DMS 273 treated with DMSO at 0.1 percent for 48 hours (cell line): ENCODE measurements at regions not wholly inside any gene's neighbourhood (a gene's known extent, or its start where the extent isn't known, plus 50 kb on each side); places are given as distances from the start of the nearest gene placed in this dataset.

ENCODE experiments used
- DNase-seq: peaks from one replicate; lab custom pipeline; 2025; lab: John Stamatoyannopoulos, UW

DNA sequence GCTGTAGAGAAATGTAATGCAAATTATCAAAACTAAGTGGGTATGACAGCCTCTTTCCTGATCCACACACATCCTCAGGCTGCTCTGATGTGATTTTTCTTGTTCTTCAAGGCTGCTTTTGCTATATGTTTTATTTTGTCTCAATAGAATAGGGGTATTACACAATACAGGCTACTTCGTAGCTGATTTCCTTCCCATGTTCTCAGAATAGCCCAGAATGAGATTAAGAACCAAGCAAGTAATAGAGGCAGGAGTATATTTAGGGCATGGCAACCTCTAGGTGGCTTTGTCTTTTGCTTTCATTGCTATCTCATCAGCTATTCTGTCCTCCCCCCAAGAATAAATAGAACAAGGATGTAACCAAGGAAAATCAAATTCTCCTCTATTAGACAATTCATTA is 241.8 kb downstream of the ALDH8A1 start:
- no peak for DNase-seq

- no peak for DNase-seq
Measured at GRCh38 chr6:134707342-134708031, 242.4 kb downstream of the ALDH8A1 start.

- DNase-seq, result no peak
Measured at GRCh38 chr6:134706806-134707205, 243.1 kb downstream of the ALDH8A1 start.

- no peak for DNase-seq
Measured at GRCh38 chr6:134706153-134706552, 243.7 kb downstream of the ALDH8A1 start.

DNA sequence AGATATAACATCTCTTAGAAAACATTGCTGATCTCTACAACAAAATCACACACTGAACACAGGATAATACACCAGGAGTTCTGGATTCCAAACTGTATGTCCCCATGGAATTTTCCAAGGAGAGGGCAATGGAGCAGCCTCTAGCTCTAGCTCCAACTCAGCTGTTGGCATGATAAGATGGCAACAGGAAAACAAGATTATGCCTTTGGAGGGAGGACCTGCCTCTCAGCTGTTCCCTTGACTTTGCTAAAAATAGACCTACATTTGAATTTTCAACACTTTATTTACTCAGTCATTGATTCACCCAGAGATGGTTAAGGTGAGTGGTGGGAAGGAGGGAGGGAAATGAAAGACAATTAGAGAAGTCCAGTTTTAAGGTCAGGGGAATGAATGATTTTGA is 246.7 kb downstream of the ALDH8A1 start:
- no peak for DNase-seq

GRCh38 chr6:134702279-134702678 is 247.6 kb downstream of the ALDH8A1 start:
- DNase-seq, result no peak

DNA sequence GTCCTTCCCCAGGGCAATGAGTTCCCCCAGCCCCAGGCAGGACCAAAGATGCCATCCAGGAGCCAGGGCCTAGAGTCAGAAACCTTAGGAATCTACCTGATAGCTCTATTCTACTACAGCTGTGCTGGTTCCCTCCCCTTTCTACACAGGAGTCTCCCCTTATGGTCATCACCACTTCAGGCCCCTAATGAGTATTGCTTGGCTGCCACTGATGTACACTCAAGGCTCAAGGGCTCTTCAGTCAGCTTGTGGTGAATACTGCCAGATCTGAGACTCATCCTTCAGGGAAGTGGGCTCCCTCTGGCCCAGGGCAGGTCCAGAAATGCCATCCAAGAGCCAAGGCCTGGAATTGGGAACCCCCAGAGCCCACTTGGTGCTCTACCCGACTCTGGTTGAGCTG is 248.6 kb downstream of the ALDH8A1 start:
- no peak for DNase-seq

GRCh38 chr6:134698228-134698627 is 251.7 kb downstream of the ALDH8A1 start:
- DNase-seq, result no peak

DNA sequence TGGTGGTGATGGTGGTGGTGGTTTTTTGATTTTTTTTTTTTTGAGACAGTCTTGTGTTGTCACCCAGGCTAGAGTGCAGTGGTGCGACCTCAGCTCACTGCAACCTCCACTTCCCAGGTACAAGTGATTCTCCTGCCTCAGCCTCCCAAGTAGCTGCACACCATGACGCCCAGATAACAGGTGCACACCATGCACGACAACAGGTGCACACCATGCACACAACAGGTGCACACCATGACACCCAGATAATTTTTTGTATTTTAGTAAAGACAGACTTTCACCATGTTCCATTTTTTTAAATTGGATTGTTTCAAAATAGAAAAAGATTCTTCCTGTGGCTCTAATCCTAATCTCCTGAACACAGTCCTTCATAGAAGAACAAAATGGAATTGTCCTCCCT is 257.9 kb downstream of the ALDH8A1 start:
- DNase-seq, result no peak

- DNase-seq, result no peak
Measured at GRCh38 chr6:134691180-134691579, 258.7 kb downstream of the ALDH8A1 start.

GRCh38 chr6:134690048-134690447 is 259.9 kb downstream of the ALDH8A1 start:
- DNase-seq, result no peak

DNA sequence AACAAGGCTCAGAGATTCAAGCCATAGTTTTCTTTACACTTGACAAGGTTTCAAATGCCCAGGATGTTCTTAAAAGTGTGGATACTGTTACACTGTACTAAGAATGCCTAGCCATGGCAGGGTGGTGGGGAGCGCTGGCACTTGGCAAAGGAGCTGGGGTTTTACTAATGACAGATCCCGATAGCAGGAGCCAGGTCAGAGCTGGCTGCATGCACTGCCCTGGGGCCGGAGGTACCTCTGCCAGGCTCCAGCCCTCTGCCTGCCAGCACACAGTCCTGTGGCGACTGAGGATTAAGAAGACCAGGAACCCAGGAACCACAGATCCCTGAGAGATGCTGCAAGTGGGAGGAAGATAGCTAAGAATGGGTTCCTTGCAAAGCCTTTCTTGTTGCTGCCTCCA is 260.3 kb downstream of the ALDH8A1 start:
- DNase-seq, result no peak

DNA sequence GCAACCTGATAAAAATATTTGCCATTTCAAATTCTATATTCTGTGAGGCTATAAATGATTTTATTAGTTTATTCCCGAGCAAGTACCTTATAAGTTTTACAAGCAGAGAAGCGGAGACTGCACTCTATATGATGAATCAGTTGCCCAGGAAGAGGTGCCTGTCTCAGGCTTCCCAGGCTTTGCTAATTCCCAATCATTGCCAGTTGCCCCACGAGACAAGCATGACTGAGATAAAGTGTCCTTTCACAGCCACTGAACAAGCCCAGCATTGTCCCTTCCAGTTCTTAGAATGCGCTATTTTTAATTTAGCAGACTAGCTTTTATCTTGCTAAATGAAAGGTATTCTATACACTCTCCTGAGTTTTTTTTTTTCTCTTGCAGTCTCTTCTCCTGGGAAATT is 260.7 kb downstream of the ALDH8A1 start:
- no peak for DNase-seq

DNA sequence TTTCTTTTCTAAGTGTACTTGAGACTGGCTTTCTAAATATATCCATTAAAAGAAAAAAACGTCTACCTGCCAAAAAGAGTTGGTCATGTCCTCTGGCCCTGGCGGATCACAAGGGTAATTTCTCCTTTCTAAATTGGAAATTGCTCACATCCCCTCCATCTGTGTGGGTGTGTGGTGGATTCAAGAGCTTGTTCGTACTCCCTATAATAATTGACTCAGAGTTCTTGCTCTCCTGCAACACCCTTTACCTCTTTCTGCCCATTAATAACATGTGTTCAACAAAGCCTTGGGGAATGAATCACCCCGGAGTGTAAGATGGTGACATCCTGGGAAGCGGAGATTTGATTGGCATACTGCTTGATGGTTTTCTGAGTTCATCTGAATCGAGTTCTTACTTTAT is 263.8 kb downstream of the ALDH8A1 start:
- DNase-seq, result no peak

- no peak for DNase-seq
Measured at GRCh38 chr6:134684423-134684795, 265.5 kb downstream of the ALDH8A1 start.

- no peak for DNase-seq
Measured at GRCh38 chr6:134683783-134684422, 266.0 kb downstream of the ALDH8A1 start.

DNA sequence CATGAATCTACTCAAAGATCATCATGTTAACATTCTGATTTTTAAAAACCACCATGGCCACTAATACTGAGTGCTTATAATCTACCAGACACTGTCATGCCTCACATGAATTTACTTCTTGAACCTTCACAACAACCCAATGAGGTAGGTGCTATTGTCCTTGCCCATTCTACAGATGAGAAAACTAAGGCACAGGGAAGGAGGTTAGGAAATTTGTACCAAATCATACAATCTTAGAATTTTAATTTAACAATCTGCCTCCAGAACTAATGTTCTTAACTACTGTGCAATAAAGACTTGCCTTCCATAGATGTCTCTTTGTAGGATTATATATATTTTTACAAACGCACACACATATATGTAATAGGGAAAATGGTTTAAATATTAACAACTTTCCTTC is 269.5 kb downstream of the ALDH8A1 start:
- DNase-seq, result no peak

DNA sequence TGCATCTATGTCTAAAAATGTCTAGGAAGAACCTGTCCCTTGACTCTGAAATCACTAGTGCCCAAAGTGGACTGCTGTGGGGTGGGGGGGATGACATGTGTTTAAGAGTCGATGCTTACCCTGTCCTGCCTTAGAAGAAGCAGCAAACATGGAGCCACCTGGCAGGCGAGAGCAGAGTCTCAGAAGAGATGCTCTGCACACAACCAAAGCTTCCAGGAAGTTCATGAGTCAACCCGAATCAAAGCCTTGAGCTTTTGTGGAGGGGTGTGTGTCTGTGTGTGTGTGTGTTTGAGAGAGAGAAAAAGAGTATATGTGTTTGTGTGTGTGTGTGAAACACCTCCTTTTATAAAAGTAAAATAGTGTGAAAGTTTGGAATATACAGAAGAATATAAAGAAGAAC is 269.9 kb downstream of the ALDH8A1 start:
- DNase-seq, result no peak

GRCh38 chr6:134678436-134678889 is 271.4 kb downstream of the ALDH8A1 start:
- no peak for DNase-seq

- DNase-seq, result no peak
Measured at GRCh38 chr6:134676307-134677281, 273.3 kb downstream of the ALDH8A1 start.

DNA sequence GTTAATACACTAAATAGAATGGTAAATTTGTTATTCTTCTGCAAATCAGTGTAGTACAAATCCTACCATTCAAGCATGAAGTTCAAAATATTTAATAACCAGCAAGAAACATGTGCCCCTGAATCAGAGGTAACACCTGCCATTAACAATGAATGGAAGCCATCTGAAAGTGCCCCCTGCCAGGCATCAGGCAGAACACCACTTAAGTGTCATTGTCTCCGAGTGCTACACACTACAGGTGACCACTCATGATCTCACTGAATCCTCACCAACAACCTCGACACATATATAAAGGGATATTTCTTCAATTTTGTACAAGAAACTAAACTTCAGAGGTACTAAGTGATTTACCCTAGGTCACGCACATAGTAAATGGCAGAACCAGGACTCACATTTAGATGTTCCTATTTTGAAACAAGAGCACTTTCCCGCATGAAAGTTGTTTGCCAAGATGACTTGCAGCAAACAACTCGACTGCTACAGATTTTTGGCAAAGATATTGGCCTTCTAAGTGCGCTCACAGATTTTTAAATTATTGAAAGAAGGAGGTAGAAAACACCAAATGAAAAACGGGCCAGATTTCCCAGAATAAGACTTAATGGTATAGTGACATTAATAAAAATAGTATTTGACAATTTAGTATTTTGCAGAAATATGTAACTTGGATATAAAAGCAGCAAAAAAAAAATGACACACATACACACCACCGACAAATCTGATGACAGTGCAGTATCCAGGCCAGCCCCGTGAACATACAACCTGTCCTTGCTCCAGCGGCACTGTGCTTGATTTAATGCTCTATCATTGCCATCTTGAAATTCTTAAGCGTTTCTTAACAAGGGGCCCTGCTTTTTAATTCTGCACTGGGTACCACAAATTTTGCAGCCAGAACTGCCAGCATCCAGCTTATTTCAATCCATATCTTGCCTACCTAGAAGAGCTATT is 274.5 kb downstream of the ALDH8A1 start:
- DNase-seq, result no peak

- no peak for DNase-seq
Measured at GRCh38 chr6:134674562-134674961, 275.3 kb downstream of the ALDH8A1 start.
